Sigmoid colon (tissue), 4 donors: ENCODE measurements at regions not wholly inside any gene's neighbourhood (a gene's known extent, or its start where the extent isn't known, plus 50 kb on each side); places are given as distances from the start of the nearest gene placed in this dataset.

Experiments
- CTCF ChIP-seq, 4 experiments: fragments of 450-650 bp in 3 of 4; fragments of 200-600 bp in 1 of 4; IDR thresholded peaks; one replicate each; pipeline ENCODE4 v1.5.1; 2016 to 2019; ENCODE audit warnings: antibody characterized with exemption in 4 of 4, mild to moderate bottlenecking in 3 of 4, moderate library complexity in 2 of 4
- EP300 ChIP-seq, 4 donors: sonication (generic); formaldehyde crosslinking; IDR thresholded peaks; one replicate each; pipeline ENCODE4 v1.6.1; 2017; ENCODE audit warnings: antibody characterized with exemption in 4 of 4
- POLR2A ChIP-seq, 2 donors: fragments of 450-650 bp; IDR thresholded peaks; one replicate each; pipeline ENCODE4 v1.6.1; 2016; ENCODE audit warnings: antibody characterized with exemption in 2 of 2, mild to moderate bottlenecking in 2 of 2, moderate library complexity in 2 of 2
- POLR2AphosphoS5 ChIP-seq, 4 donors: sonication (generic); formaldehyde crosslinking; IDR thresholded peaks; one replicate each; pipeline ENCODE4 v1.6.1; 2017; ENCODE audit warnings: antibody characterized with exemption in 4 of 4

- TF ChIP-seq POLR2A (IDR thresholded peaks at IDR 0.05) = no peak
- no peak for TF ChIP-seq CTCF (IDR thresholded peaks at IDR 0.05)
- no peak for TF ChIP-seq EP300 (IDR thresholded peaks at IDR 0.05)
- TF ChIP-seq POLR2AphosphoS5 (IDR thresholded peaks at IDR 0.05) = no peak
Observed at GRCh38 chr5:113864437-113864836, 350.9 kb downstream of the YTHDC2 start.
